Kidney tubule cell (primary cell): ENCODE measurements at regions not wholly inside any gene's neighbourhood (a gene's known extent, or its start where the extent isn't known, plus 50 kb on each side); places are given as distances from the start of the nearest gene placed in this dataset.
"Not testable (repeated sequence)": the region's sequence is repeated elsewhere in the genome, so short reads cannot be mapped to it uniquely, and the experiment has no call there.

ENCODE experiments used
- DNase-seq: peaks from one replicate; pipeline ENCODE4 v3.0.0-alpha.2; 2018; ENCODE audit warnings: low spot score

GRCh38 chr5:177857642-177858200 is 75.0 kb upstream of the FAM153A start:
- DNase-seq = not testable (repeated sequence)

- peak; percentile 32 for DNase-seq
Observed at GRCh38 chr5:177856474-177856873, 73.8 kb upstream of the FAM153A start.

- DNase-seq = not testable (repeated sequence)
Observed at GRCh38 chr5:177847914-177848313, 65.2 kb upstream of the FAM153A start.

- DNase-seq = not testable (repeated sequence)
Observed at GRCh38 chr5:177846598-177846997, 63.9 kb upstream of the FAM153A start.

GRCh38 chr5:177845906-177846305 is 63.2 kb upstream of the FAM153A start:
- DNase-seq = not testable (repeated sequence)

- not testable (repeated sequence) for DNase-seq
Observed at GRCh38 chr5:177836191-177836590, 53.5 kb upstream of the FAM153A start.
